ENCODE measurements at regions not wholly inside any gene's neighbourhood (a gene's known extent, or its start where the extent isn't known, plus 50 kb on each side); places are given as distances from the start of the nearest gene placed in this dataset.

DNA sequence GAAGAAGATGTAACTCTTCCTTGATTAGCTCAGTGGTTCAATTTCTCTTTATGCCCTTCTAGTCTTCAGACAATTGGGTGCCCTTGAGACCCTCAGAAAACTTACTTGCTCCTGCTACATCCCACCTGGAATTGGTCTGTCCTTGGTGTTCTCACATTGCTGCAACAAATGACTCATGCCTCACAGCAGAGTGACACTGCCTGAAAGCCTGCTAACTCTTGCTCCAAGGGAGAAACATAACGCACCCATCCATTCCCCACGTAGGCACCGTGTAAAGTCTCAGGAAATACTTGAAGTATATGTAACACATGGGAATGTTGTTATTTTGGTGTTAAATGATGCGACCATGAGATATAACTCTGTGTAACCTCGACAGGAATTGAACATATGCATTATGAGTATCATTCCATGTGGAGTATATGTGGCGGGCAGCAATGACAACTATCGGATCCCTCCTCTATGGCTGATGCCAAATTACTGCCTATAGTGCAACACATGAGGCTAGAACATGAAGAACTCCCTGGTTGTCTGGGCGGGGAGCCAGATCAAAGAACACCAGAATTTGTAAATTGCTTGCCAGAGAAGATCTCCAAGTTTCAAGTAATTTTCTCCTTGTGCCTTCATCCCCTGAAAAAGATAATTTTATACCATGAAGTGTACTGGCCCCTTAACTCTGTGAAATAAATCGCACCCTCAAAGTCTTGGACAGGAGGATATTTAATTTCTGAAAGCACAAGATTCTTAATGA is 231.3 kb upstream of the STK26 start:
- Histone ChIP-seq H3K9ac (ENCODE audit: low read depth, low read length, poor library complexity) (no peak overlapping the region), H3K4me2 (ENCODE audit: insufficient read depth, low read length, poor library complexity, severe bottlenecking) (no peak overlapping the region), H3K23ac (ENCODE audit: low read depth, low read length, poor library complexity) (no peak overlapping the region), H2AK5ac (ENCODE audit: low read depth, low read length) (no peak overlapping the region), H2AFZ (ENCODE audit: low read length) (peak overlapping the region; percentile 62), H4K8ac (ENCODE audit: low read depth, low read length) (no peak overlapping the region), H3K4ac (ENCODE audit: low read length) (no peak overlapping the region), H3K14ac (ENCODE audit: low read length) (no peak overlapping the region), H3K36me3 (replicated peaks in 1 of 2; ENCODE audit: control insufficient read depth in 2 of 2, insufficient read depth in 2 of 2, low read length in 2 of 2) (peaks cover 31 to 91% of the 10 kb centered on the region in 2 donors), H3K4me1 (ENCODE audit: control insufficient read depth in 2 of 2, insufficient read depth in 1 of 2, low read depth in 1 of 2, low read length in 2 of 2) (no peaks in the 10 kb centered on the region), H3K27me3 (ENCODE audit: control insufficient read depth in 3 of 3, insufficient read depth in 3 of 3, low read depth in 1 of 3, low read length in 3 of 3) (peaks cover 0 to 22% (median 0%) of the 10 kb centered on the region in 3 experiments), H3K18ac (ENCODE audit: low read length) (no peak overlapping the region), H2BK15ac (ENCODE audit: low read length) (no peak overlapping the region), H2BK5ac (ENCODE audit: low read length) (no peak overlapping the region), H2BK120ac (ENCODE audit: low read depth, low read length) (no peak overlapping the region), H4K91ac (ENCODE audit: low read depth, low read length, poor library complexity) (no peak overlapping the region), H2BK12ac (ENCODE audit: low read length) (no peak overlapping the region), H3K9me3 (replicated peaks in 1 of 2; ENCODE audit: control insufficient read depth in 2 of 2, insufficient read depth in 1 of 2, low read depth in 1 of 2, low read length in 2 of 2) (peaks cover 0 to 2% of the 10 kb centered on the region in 2 donors), H3K79me1 (ENCODE audit: low read depth, low read length) (peaks cover 2% of the 10 kb centered on the region), H3K27ac (replicated peaks; ENCODE audit: low read length) (no peak overlapping the region), H3K4me3 (ENCODE audit: low read length in 2 of 2) (peak overlapping the region in 1 of 2 donors; percentile 29)
- no CpG with 5 or more reads among the region's 9 CpGs for WGBS, 2 donors (ENCODE audit: extremely low coverage in 2 of 2, insufficient read length in 2 of 2, insufficient replicate concordance in 1 of 2)
- DNase-seq (ENCODE audit: low spot score) = no peak

DNA sequence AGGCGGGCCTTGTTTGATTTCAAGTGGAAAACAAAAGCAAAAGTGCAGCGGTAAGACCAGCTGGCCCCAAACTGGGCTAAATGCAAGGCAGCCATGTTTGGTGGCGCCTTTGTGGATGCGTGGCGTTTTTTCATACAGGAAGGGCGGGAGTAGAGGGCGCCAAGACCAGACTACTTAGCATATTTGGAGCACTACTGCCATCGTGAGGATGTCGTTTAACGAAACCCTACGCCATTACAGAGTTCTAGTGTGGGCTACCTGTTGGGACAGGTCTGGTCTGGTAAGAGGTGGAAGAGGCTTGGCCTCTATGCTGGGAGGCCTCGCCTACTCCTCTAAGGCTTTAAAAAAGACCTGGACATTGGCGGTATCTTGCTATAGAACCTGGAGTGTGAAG is 230.7 kb upstream of the STK26 start:
- H3K23ac ChIP-seq (ENCODE audit: low read depth, low read length, poor library complexity) = no peak overlapping the region
- H3K27me3 ChIP-seq (ENCODE audit: control insufficient read depth in 3 of 3, insufficient read depth in 3 of 3, low read depth in 1 of 3, low read length in 3 of 3) = peaks cover 0 to 27% (median 0%) of the 10 kb centered on the region in 3 experiments
- H2BK120ac ChIP-seq (ENCODE audit: low read depth, low read length) = no peak overlapping the region
- peaks cover 0 to 2% of the 10 kb centered on the region in 2 donors for H3K9me3 ChIP-seq (replicated peaks in 1 of 2; ENCODE audit: control insufficient read depth in 2 of 2, insufficient read depth in 1 of 2, low read depth in 1 of 2, low read length in 2 of 2)
- no peak overlapping the region for H3K4ac ChIP-seq (ENCODE audit: low read length)
- no peak overlapping the region for H3K9ac ChIP-seq (ENCODE audit: low read depth, low read length, poor library complexity)
- H3K4me2 ChIP-seq (ENCODE audit: insufficient read depth, low read length, poor library complexity, severe bottlenecking) = no peak overlapping the region
- peak overlapping the region in 1 of 2 donors; percentile 44 for H3K4me3 ChIP-seq (ENCODE audit: low read length in 2 of 2)
- H2AK5ac ChIP-seq (ENCODE audit: low read depth, low read length) = no peak overlapping the region
- H3K79me1 ChIP-seq (ENCODE audit: low read depth, low read length) = peaks cover 2% of the 10 kb centered on the region
- no peaks in the 10 kb centered on the region for H3K4me1 ChIP-seq (ENCODE audit: control insufficient read depth in 2 of 2, insufficient read depth in 1 of 2, low read depth in 1 of 2, low read length in 2 of 2)
- peak overlapping the region; percentile 79 for H2AFZ ChIP-seq (ENCODE audit: low read length)
- H4K8ac ChIP-seq (ENCODE audit: low read depth, low read length) = no peak overlapping the region
- no peak overlapping the region for H4K91ac ChIP-seq (ENCODE audit: low read depth, low read length, poor library complexity)
- no peak overlapping the region for H3K27ac ChIP-seq (replicated peaks; ENCODE audit: low read length)
- no peak overlapping the region for H3K14ac ChIP-seq (ENCODE audit: low read length)
- no peak for DNase-seq (ENCODE audit: low spot score)
- H3K18ac ChIP-seq (ENCODE audit: low read length) = no peak overlapping the region
- no CpG with 5 or more reads among the region's 13 CpGs for WGBS, 2 donors (ENCODE audit: extremely low coverage in 2 of 2, insufficient read length in 2 of 2, insufficient replicate concordance in 1 of 2)
- H2BK5ac ChIP-seq (ENCODE audit: low read length) = no peak overlapping the region
- H2BK15ac ChIP-seq (ENCODE audit: low read length) = no peak overlapping the region
- no peak overlapping the region for H2BK12ac ChIP-seq (ENCODE audit: low read length)
- H3K36me3 ChIP-seq (replicated peaks in 1 of 2; ENCODE audit: control insufficient read depth in 2 of 2, insufficient read depth in 2 of 2, low read length in 2 of 2) = peaks cover 31 to 91% of the 10 kb centered on the region in 2 donors

DNA sequence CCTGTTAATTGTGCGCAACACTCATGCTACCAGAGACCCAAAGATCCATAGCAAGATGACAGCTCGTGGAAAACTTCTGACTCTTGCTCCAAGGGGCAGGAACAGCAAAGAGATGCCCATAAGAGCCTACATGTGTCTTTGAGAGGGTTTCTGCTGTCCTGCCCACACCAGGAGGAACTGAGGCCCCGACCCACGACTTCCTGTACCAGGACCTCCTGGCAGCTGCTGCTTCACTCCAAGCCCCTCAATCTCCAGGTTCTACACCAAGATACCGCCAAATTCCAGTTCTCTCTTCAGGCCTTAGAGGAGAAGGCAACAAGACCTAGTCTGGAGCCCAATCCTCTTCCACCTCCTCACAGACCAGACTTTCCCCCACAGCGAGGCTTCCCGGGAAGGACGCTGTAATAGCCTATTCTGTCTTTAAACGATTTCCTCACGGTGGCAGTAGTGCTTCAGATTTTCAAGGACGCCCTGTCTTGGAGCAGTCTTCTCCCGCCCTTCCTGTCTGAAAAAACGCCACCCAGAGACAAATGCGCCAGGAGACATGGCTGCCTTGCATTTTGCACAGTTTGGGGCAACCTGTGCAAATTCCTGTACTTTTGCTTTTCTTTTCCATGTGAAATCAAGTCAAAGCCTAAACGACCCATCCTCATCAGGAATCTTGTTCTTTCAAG is 230.2 kb upstream of the STK26 start:
- H2BK5ac ChIP-seq (ENCODE audit: low read length) = no peak overlapping the region
- H2AFZ ChIP-seq (ENCODE audit: low read length) = peak overlapping the region; percentile 79
- no peak overlapping the region for H4K91ac ChIP-seq (ENCODE audit: low read depth, low read length, poor library complexity)
- H3K4me2 ChIP-seq (ENCODE audit: insufficient read depth, low read length, poor library complexity, severe bottlenecking) = no peak overlapping the region
- H2BK15ac ChIP-seq (ENCODE audit: low read length) = no peak overlapping the region
- no peak overlapping the region for H2BK120ac ChIP-seq (ENCODE audit: low read depth, low read length)
- H3K18ac ChIP-seq (ENCODE audit: low read length) = no peak overlapping the region
- no peak overlapping the region for H3K14ac ChIP-seq (ENCODE audit: low read length)
- no peak overlapping the region for H3K23ac ChIP-seq (ENCODE audit: low read depth, low read length, poor library complexity)
- peak overlapping the region in 1 of 2 donors; percentile 44 for H3K4me3 ChIP-seq (ENCODE audit: low read length in 2 of 2)
- no peak overlapping the region for H3K27ac ChIP-seq (replicated peaks; ENCODE audit: low read length)
- H4K8ac ChIP-seq (ENCODE audit: low read depth, low read length) = no peak overlapping the region
- peaks cover 0 to 2% of the 10 kb centered on the region in 2 donors for H3K9me3 ChIP-seq (replicated peaks in 1 of 2; ENCODE audit: control insufficient read depth in 2 of 2, insufficient read depth in 1 of 2, low read depth in 1 of 2, low read length in 2 of 2)
- no peak overlapping the region for H3K4ac ChIP-seq (ENCODE audit: low read length)
- H3K79me1 ChIP-seq (ENCODE audit: low read depth, low read length) = peaks cover 2% of the 10 kb centered on the region
- H3K36me3 ChIP-seq (replicated peaks in 1 of 2; ENCODE audit: control insufficient read depth in 2 of 2, insufficient read depth in 2 of 2, low read length in 2 of 2) = peaks cover 31 to 90% of the 10 kb centered on the region in 2 donors
- no peak overlapping the region for H3K9ac ChIP-seq (ENCODE audit: low read depth, low read length, poor library complexity)
- no peak overlapping the region for H2BK12ac ChIP-seq (ENCODE audit: low read length)
- no peaks in the 10 kb centered on the region for H3K4me1 ChIP-seq (ENCODE audit: control insufficient read depth in 2 of 2, insufficient read depth in 1 of 2, low read depth in 1 of 2, low read length in 2 of 2)
- no peak overlapping the region for H2AK5ac ChIP-seq (ENCODE audit: low read depth, low read length)
- no peak for DNase-seq (ENCODE audit: low spot score)
- H3K27me3 ChIP-seq (ENCODE audit: control insufficient read depth in 3 of 3, insufficient read depth in 3 of 3, low read depth in 1 of 3, low read length in 3 of 3) = peaks cover 0 to 32% (median 0%) of the 10 kb centered on the region in 3 experiments
- no CpG with 5 or more reads among the region's 15 CpGs for WGBS, 2 donors (ENCODE audit: extremely low coverage in 2 of 2, insufficient read length in 2 of 2, insufficient replicate concordance in 1 of 2)
